PC-9 (cell line): ENCODE measurements at regions not wholly inside any gene's neighbourhood (a gene's known extent, or its start where the extent isn't known, plus 50 kb on each side); places are given as distances from the start of the nearest gene placed in this dataset.

Experiments used
- EZH2 ChIP-seq: fragments of 200-600 bp; sonication (generic); IDR thresholded peaks from 2 replicates; pipeline ENCODE4 v1.8.0; 2017; ENCODE audit warnings: antibody characterized with exemption, low read depth
- TF ChIP-seq, protein P1 (sequence below): fragments of 200-600 bp; sonication (generic); conservative IDR thresholded peaks from 2 replicates; pipeline ENCODE4 v1.6.1; 2017; ENCODE audit warnings: mixed run types, antibody characterized with exemption, mild to moderate bottlenecking, moderate library complexity

DNA sequence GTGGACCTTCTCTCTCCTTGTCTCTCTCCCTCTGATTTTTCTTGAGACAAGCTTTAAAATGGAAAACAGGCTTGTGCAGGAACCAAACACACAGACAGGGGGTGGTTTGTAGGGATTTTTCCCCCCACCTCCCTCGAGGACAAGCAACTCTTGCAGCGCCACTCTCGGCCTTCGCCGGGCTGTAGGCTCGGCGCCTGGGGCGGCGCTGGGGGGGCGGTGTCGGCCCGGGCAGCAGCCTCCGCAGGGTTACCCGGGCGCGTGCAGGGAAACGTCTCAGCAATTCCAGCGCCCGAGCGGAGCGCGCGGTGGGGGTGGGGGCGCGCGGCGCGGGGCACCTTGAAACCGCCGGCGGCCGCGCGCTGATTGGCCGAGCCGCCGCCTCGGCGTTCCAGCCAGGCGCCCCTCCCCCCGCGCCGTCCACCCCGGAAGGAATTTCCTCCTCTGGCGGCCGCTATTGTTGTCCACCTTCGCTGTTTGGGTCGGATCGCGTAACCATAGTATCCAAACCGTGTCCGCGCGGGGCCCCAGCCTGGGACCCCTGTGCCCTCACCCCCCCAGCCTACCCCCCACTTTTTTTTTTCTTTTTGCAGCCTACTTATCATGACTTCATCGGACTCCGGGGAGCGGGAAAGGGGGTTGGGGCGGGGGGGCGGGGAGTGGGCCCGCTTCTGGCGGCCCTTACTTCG lies 59.8 kb upstream of the ACOT11 start:
- TF ChIP-seq, protein P1, sequence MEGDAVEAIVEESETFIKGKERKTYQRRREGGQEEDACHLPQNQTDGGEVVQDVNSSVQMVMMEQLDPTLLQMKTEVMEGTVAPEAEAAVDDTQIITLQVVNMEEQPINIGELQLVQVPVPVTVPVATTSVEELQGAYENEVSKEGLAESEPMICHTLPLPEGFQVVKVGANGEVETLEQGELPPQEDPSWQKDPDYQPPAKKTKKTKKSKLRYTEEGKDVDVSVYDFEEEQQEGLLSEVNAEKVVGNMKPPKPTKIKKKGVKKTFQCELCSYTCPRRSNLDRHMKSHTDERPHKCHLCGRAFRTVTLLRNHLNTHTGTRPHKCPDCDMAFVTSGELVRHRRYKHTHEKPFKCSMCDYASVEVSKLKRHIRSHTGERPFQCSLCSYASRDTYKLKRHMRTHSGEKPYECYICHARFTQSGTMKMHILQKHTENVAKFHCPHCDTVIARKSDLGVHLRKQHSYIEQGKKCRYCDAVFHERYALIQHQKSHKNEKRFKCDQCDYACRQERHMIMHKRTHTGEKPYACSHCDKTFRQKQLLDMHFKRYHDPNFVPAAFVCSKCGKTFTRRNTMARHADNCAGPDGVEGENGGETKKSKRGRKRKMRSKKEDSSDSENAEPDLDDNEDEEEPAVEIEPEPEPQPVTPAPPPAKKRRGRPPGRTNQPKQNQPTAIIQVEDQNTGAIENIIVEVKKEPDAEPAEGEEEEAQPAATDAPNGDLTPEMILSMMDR = no peak
- no peak for TF ChIP-seq EZH2
